ENCODE measurements at regions not wholly inside any gene's neighbourhood (a gene's known extent, or its start where the extent isn't known, plus 50 kb on each side); places are given as distances from the start of the nearest gene placed in this dataset.

GRCh38 chr4:146059865-146060264, 115.7 kb upstream of the LSM6 start (continued):
- TF ChIP-seq, protein P1, sequence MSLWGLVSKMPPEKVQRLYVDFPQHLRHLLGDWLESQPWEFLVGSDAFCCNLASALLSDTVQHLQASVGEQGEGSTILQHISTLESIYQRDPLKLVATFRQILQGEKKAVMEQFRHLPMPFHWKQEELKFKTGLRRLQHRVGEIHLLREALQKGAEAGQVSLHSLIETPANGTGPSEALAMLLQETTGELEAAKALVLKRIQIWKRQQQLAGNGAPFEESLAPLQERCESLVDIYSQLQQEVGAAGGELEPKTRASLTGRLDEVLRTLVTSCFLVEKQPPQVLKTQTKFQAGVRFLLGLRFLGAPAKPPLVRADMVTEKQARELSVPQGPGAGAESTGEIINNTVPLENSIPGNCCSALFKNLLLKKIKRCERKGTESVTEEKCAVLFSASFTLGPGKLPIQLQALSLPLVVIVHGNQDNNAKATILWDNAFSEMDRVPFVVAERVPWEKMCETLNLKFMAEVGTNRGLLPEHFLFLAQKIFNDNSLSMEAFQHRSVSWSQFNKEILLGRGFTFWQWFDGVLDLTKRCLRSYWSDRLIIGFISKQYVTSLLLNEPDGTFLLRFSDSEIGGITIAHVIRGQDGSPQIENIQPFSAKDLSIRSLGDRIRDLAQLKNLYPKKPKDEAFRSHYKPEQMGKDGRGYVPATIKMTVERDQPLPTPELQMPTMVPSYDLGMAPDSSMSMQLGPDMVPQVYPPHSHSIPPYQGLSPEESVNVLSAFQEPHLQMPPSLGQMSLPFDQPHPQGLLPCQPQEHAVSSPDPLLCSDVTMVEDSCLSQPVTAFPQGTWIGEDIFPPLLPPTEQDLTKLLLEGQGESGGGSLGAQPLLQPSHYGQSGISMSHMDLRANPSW (CRISPR knock-in tag; conservative IDR thresholded peaks at IDR 0.05; ENCODE audit: low read depth): no peak
- TF ChIP-seq, protein P2, sequence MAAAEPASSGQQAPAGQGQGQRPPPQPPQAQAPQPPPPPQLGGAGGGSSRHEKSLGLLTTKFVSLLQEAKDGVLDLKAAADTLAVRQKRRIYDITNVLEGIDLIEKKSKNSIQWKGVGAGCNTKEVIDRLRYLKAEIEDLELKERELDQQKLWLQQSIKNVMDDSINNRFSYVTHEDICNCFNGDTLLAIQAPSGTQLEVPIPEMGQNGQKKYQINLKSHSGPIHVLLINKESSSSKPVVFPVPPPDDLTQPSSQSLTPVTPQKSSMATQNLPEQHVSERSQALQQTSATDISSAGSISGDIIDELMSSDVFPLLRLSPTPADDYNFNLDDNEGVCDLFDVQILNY (CRISPR knock-in tag; IDR thresholded peaks at IDR 0.05): no peak
- TF ChIP-seq ZNF219 (CRISPR knock-in tag; IDR thresholded peaks at IDR 0.05; ENCODE audit: borderline replicate concordance): no peak
- no peak for TF ChIP-seq NFATC4 (CRISPR knock-in tag; IDR thresholded peaks at IDR 0.05)
- no peak for TF ChIP-seq RORB (CRISPR knock-in tag; IDR thresholded peaks at IDR 0.05)
- no peak for TF ChIP-seq IRF1 (CRISPR knock-in tag; IDR thresholded peaks at IDR 0.05)

GRCh38 chr4:146059151-146059550, 116.4 kb upstream of the LSM6 start:
- no peak for ATAC-seq
- no peaks in the 10 kb centered on the region for H3K27me3 Mint-ChIP-seq (ENCODE audit: low read depth)
- DNase-seq (ENCODE audit: low spot score): no peak
- peaks cover 7% of the 10 kb centered on the region; the same call in 1 of the 2 replicates for H3K9me3 Mint-ChIP-seq
- no peak overlapping the region for H3K4me3 Mint-ChIP-seq
- ChIA-PET POLR2A (no interaction called here), CTCF (no interaction called here)
- peaks cover 17% of the 10 kb centered on the region for H3K4me1 Mint-ChIP-seq
- no peaks in the 10 kb centered on the region for H3K36me3 Mint-ChIP-seq
- H3K27ac Mint-ChIP-seq: no peak overlapping the region
- TF ChIP-seq, protein P3, sequence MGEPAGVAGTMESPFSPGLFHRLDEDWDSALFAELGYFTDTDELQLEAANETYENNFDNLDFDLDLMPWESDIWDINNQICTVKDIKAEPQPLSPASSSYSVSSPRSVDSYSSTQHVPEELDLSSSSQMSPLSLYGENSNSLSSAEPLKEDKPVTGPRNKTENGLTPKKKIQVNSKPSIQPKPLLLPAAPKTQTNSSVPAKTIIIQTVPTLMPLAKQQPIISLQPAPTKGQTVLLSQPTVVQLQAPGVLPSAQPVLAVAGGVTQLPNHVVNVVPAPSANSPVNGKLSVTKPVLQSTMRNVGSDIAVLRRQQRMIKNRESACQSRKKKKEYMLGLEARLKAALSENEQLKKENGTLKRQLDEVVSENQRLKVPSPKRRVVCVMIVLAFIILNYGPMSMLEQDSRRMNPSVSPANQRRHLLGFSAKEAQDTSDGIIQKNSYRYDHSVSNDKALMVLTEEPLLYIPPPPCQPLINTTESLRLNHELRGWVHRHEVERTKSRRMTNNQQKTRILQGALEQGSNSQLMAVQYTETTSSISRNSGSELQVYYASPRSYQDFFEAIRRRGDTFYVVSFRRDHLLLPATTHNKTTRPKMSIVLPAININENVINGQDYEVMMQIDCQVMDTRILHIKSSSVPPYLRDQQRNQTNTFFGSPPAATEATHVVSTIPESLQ (CRISPR knock-in tag; IDR thresholded peaks at IDR 0.05): no peak
- TF ChIP-seq, protein P1 (CRISPR knock-in tag; conservative IDR thresholded peaks at IDR 0.05; ENCODE audit: low read depth): no peak
- TF ChIP-seq MLX (CRISPR knock-in tag; IDR thresholded peaks at IDR 0.05): no peak
- no peak for TF ChIP-seq CTCF (IDR thresholded peaks at IDR 0.05)
- TF ChIP-seq, protein P4, sequence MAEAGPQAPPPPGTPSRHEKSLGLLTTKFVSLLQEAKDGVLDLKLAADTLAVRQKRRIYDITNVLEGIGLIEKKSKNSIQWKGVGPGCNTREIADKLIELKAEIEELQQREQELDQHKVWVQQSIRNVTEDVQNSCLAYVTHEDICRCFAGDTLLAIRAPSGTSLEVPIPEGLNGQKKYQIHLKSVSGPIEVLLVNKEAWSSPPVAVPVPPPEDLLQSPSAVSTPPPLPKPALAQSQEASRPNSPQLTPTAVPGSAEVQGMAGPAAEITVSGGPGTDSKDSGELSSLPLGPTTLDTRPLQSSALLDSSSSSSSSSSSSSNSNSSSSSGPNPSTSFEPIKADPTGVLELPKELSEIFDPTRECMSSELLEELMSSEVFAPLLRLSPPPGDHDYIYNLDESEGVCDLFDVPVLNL (CRISPR knock-in tag; IDR thresholded peaks at IDR 0.05; ENCODE audit: borderline replicate concordance, low read depth): no peak
- TF ChIP-seq ZNF396 (CRISPR knock-in tag; IDR thresholded peaks at IDR 0.05; ENCODE audit: borderline replicate concordance): no peak
- TF ChIP-seq, protein P5, sequence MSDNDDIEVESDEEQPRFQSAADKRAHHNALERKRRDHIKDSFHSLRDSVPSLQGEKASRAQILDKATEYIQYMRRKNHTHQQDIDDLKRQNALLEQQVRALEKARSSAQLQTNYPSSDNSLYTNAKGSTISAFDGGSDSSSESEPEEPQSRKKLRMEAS (CRISPR knock-in tag; IDR thresholded peaks at IDR 0.05): no peak
- no peak for TF ChIP-seq CBFB (CRISPR knock-in tag; IDR thresholded peaks at IDR 0.05; ENCODE audit: low read depth)
- TF ChIP-seq EMX1 (CRISPR knock-in tag; IDR thresholded peaks at IDR 0.05): no peak
- no peak for TF ChIP-seq RELA (CRISPR knock-in tag; IDR thresholded peaks at IDR 0.05; ENCODE audit: borderline replicate concordance)
- TF ChIP-seq, protein P6, sequence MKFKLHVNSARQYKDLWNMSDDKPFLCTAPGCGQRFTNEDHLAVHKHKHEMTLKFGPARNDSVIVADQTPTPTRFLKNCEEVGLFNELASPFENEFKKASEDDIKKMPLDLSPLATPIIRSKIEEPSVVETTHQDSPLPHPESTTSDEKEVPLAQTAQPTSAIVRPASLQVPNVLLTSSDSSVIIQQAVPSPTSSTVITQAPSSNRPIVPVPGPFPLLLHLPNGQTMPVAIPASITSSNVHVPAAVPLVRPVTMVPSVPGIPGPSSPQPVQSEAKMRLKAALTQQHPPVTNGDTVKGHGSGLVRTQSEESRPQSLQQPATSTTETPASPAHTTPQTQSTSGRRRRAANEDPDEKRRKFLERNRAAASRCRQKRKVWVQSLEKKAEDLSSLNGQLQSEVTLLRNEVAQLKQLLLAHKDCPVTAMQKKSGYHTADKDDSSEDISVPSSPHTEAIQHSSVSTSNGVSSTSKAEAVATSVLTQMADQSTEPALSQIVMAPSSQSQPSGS (CRISPR knock-in tag; IDR thresholded peaks at IDR 0.05; ENCODE audit: borderline replicate concordance, low read depth): no peak
- TF ChIP-seq FOXP1 (CRISPR knock-in tag; IDR thresholded peaks at IDR 0.05; ENCODE audit: borderline replicate concordance): no peak
- TF ChIP-seq, protein P7, sequence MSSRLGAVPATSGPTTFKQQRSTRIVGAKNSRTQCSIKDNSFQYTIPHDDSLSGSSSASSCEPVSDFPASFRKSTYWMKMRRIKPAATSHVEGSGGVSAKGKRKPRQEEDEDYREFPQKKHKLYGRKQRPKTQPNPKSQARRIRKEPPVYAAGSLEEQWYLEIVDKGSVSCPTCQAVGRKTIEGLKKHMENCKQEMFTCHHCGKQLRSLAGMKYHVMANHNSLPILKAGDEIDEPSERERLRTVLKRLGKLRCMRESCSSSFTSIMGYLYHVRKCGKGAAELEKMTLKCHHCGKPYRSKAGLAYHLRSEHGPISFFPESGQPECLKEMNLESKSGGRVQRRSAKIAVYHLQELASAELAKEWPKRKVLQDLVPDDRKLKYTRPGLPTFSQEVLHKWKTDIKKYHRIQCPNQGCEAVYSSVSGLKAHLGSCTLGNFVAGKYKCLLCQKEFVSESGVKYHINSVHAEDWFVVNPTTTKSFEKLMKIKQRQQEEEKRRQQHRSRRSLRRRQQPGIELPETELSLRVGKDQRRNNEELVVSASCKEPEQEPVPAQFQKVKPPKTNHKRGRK (CRISPR knock-in tag; IDR thresholded peaks at IDR 0.05; ENCODE audit: borderline replicate concordance): no peak
- TF ChIP-seq CREM (CRISPR knock-in tag; IDR thresholded peaks at IDR 0.05): no peak

Measured in WTC11 (cell line).